Ishikawa (cell line): ENCODE measurements at regions not wholly inside any gene's neighbourhood (a gene's known extent, or its start where the extent isn't known, plus 50 kb on each side); places are given as distances from the start of the nearest gene placed in this dataset.

ENCODE experiments used
- CEBPB ChIP-seq: IDR thresholded peaks from 2 replicates; pipeline ENCODE4 v1.6.1; 2012
- CREB1 ChIP-seq: IDR thresholded peaks from 2 replicates; pipeline ENCODE4 v1.6.1; 2012; ENCODE audit warnings: low read depth
- EGR1 ChIP-seq: IDR thresholded peaks from 2 replicates; pipeline ENCODE4 v1.6.1; 2012
- EP300 ChIP-seq: IDR thresholded peaks from 2 replicates; pipeline ENCODE4 v1.6.1; 2012; ENCODE audit warnings: borderline replicate concordance
- FOXM1 ChIP-seq: IDR thresholded peaks from 2 replicates; pipeline ENCODE4 v1.6.1; 2012; ENCODE audit warnings: low read depth, borderline replicate concordance
- MAX ChIP-seq: IDR thresholded peaks from 2 replicates; pipeline ENCODE4 v1.6.1; 2012
- RAD21 ChIP-seq: IDR thresholded peaks from 2 replicates; pipeline ENCODE4 v1.6.1; 2012; ENCODE audit warnings: low read depth
- TAF1 ChIP-seq: IDR thresholded peaks from 2 replicates; pipeline ENCODE4 v1.6.1; 2012; ENCODE audit warnings: low read depth, mild to moderate bottlenecking
- TCF12 ChIP-seq: IDR thresholded peaks from 2 replicates; pipeline ENCODE4 v1.6.1; 2012; ENCODE audit warnings: low read depth
- TEAD4 ChIP-seq: IDR thresholded peaks from 2 replicates; pipeline ENCODE4 v1.6.1; 2012
- YY1 ChIP-seq: IDR thresholded peaks from 2 replicates; pipeline ENCODE4 v1.6.1; 2012; ENCODE audit warnings: low read depth
- ZBTB7A ChIP-seq: IDR thresholded peaks from 2 replicates; pipeline ENCODE4 v1.6.1; 2012; ENCODE audit warnings: low read depth
- TF ChIP-seq, protein P1 (sequence below): IDR thresholded peaks from 2 replicates; pipeline ENCODE4 v1.6.1; 2012; ENCODE audit warnings: low read depth, mild to moderate bottlenecking

DNA sequence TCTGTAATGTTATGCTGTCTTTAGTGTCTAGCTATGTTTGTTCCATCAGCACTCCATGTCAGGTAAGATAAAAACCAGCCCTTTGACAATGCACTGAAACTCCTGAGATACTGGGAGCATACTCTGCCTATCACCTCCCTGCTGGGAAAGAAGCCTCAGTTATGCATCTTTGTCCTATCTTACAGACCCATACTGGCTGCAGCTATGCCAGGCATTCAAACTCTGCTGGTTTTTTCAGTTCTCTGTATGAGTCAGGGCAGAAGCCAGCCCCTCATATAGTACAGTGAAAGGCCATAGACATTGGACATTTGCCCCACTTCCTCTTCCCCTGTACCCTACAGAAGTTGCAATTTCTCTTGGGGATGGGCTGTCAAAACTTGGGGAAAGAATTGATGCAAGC is 181.1 kb upstream of the RGPD4 start:
- no peak for TF ChIP-seq CREB1
- TF ChIP-seq CEBPB: no peak
- no peak for TF ChIP-seq EP300
- TF ChIP-seq EGR1: no peak
- no peak for TF ChIP-seq YY1
- TF ChIP-seq TAF1: no peak
- no peak for TF ChIP-seq ZBTB7A
- no peak for TF ChIP-seq FOXM1
- TF ChIP-seq, protein P1, sequence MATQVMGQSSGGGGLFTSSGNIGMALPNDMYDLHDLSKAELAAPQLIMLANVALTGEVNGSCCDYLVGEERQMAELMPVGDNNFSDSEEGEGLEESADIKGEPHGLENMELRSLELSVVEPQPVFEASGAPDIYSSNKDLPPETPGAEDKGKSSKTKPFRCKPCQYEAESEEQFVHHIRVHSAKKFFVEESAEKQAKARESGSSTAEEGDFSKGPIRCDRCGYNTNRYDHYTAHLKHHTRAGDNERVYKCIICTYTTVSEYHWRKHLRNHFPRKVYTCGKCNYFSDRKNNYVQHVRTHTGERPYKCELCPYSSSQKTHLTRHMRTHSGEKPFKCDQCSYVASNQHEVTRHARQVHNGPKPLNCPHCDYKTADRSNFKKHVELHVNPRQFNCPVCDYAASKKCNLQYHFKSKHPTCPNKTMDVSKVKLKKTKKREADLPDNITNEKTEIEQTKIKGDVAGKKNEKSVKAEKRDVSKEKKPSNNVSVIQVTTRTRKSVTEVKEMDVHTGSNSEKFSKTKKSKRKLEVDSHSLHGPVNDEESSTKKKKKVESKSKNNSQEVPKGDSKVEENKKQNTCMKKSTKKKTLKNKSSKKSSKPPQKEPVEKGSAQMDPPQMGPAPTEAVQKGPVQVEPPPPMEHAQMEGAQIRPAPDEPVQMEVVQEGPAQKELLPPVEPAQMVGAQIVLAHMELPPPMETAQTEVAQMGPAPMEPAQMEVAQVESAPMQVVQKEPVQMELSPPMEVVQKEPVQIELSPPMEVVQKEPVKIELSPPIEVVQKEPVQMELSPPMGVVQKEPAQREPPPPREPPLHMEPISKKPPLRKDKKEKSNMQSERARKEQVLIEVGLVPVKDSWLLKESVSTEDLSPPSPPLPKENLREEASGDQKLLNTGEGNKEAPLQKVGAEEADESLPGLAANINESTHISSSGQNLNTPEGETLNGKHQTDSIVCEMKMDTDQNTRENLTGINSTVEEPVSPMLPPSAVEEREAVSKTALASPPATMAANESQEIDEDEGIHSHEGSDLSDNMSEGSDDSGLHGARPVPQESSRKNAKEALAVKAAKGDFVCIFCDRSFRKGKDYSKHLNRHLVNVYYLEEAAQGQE: no peak
- no peak for TF ChIP-seq RAD21
- TF ChIP-seq MAX: no peak
- TF ChIP-seq TCF12: no peak
- no peak for TF ChIP-seq TEAD4
